NCI-H1105 treated with DMSO at 0.1 percent for 48 hours (cell line): ENCODE measurements at regions not wholly inside any gene's neighbourhood (a gene's known extent, or its start where the extent isn't known, plus 50 kb on each side); places are given as distances from the start of the nearest gene placed in this dataset.
"Not testable (repeated sequence)": the region's sequence is repeated elsewhere in the genome, so short reads cannot be mapped to it uniquely, and the experiment has no call there.

Experiments
- DNase-seq: peaks from one replicate; lab custom pipeline; 2025; lab: John Stamatoyannopoulos, UW

DNA sequence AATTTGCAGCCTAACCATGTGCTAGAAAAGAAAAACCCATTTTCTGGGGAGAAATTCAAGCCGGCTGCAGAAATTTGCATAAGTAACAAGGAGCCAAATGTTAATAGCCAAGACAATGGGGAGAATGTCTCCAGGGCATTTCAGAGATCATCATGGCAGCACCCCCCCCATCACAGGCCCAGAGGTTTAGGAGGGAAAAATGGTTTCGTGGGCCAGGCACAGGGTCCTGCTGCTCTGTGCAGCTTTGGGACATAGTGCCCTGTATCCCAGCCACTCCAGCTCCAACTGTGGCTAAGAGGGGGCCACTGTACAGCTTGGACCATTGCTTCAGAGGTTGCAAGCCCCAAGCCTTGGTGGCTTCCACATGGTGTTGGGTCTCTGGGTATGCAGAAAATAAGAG lies 620.0 kb downstream of the PSAT1 start:
- DNase-seq = not testable (repeated sequence)

DNA sequence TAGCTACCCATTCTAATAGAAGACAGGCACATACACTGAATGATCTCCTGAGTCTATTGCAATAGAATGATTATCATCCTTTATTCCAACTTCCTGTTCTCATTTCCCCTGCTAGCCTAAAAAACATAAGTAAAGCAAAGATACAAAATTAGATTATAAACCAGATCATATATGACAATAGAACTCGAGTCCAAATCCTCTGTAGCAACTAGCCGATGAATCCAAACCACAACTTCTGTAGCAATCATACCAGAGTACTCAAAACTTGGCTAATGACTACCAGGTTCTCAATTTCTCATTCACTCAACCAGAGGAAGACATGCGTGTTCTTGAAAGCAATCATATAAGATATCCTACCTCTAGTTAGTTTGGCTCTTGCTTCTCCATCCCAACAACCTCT lies 622.1 kb downstream of the PSAT1 start:
- DNase-seq = no peak

- no peak for DNase-seq
These were observed 622.8 kb downstream of the PSAT1 start for GRCh38 chr9:78919701-78920100.

- no peak for DNase-seq
These were observed 624.4 kb downstream of the PSAT1 start for GRCh38 chr9:78921341-78921740.

GRCh38 chr9:78923966-78924659 lies 627.2 kb downstream of the PSAT1 start:
- no peak for DNase-seq

DNA sequence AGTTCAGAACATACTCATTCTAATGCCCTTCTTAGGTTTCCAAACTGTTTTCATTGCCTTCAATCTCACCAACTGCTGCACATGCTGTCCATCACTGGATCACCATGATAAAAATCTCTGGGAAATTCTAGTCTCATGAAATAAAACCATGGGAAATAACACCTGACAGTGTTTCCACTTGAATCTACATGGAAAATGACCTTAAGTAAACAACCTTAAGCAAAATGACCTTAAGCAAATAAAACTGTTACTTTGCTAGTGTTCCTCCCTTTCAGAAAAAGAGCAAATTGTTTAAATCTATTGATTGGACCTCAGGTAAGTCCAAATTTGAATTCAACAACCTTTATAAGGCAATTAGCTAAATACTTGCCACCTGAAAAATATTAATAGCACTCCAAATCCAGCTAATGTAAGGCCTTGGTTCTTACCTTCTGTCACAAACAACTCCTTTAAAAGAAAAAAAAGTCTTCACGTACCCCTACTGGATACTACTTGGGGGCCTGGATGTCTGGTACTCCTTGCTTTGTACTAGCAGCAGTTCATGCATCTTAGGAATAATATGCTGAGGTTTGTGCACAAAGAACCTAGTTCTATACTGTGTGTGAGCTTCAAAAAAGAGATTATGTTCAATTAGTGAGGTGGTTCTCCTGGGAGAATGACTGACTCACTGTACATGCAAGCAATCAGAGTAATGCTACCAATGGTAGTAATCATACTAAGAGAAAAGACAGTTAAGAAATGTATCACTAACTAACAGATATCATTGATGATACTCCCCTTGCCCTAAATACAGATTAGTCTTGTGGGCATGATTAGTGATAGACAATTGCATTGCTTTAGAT lies 630.4 kb downstream of the PSAT1 start:
- no peak for DNase-seq

GRCh38 chr9:78928625-78929405 lies 631.9 kb downstream of the PSAT1 start:
- no peak for DNase-seq

GRCh38 chr9:78930281-78930680 lies 633.4 kb downstream of the PSAT1 start:
- no peak for DNase-seq

DNA sequence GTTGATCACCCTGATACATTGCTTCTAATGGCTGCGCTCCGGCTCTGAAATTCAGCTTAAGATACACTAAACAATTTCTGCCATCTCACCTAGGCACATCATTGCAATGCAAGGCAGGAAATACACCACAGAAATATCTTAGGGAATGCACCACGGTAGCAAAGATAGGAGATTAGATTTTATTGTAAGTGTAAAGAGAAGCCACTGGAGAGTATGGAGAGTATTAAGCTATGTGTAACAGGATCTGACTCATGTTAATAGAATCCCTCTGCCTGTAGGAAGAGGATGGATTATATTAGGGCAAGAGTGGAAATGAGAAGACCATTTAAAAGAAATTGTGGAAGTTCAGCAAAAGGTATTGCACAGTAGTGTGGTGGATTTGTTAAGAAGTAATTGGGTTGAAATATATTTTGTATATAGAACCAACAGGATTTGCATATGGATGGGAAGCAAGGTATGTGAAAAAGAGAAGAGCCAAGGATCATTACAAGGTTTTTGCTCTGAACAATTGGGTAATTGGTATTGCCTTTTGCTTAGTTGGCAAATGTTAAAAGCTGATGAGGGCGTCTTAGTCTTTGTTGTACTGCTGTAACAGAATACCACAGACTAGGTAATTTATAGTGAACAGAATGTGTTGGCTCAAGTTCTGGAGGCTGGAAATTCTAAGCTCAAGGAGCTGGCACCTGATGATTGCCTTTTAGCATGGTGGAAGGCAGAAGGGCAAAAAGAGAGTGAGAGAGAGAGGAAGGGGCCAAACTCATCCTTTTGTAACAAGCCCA lies 636.1 kb downstream of the PSAT1 start:
- DNase-seq = no peak

- no peak for DNase-seq
These were observed 636.9 kb upstream of the TLE4 start for GRCh38 chr9:78934880-78935279.

- DNase-seq = no peak
These were observed 632.9 kb upstream of the TLE4 start for GRCh38 chr9:78938821-78939220.

- DNase-seq = peak; percentile 100
These were observed 632.3 kb upstream of the TLE4 start for GRCh38 chr9:78939311-78940065.

DNA sequence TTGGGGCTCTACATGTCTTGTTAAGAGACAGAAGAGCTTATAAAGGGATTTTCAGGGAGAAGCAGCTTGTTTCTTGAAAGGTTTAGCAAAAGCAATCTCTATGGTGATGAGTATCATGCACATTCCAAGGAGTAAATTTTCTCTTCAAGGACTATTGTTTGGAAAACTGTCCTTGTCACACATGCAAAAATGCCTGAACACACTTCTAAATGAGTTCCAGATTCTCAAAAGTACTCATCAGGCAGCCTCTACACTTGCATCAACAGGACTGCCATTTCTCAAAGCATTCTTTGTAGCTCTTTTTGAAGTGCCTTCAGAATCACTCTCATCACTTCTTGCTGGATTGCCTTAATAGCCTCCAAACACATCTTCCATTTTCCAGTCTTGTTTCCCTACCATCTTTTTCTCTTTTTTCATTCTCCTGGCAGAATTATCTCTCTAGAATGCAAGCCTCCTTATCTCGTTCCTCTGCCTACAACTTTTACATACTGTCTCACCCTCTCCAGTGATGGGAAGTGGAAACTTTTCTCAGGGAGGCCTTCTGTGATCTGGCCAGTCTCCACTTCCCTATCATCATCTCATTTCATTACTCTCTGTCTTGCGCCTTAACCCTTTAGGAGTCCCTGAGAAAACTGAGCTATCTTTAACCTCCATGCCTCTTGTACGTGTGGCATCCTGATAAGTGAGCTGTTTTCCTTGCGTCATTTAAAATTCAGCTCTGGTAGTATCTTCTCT lies 631.5 kb upstream of the TLE4 start:
- no peak for DNase-seq

DNA sequence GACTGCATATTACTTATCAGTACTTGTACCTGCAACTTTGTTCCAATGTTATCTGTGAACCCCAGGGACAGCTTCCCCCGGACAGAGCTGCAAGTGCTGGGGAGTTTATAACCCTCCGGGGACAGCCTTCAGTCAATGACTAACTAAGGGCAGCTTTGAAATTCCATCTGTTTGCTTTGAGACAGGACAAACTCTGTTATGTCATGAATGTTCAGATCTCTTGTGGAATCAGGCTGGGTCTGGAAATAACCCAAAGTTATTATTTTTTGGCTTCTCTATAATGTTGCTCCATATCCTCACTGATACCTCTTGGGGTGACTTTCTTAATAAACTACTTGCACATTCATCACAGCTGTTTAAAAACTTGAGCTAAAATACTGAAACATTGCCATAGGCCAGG lies 617.5 kb upstream of the TLE4 start:
- DNase-seq = no peak

DNA sequence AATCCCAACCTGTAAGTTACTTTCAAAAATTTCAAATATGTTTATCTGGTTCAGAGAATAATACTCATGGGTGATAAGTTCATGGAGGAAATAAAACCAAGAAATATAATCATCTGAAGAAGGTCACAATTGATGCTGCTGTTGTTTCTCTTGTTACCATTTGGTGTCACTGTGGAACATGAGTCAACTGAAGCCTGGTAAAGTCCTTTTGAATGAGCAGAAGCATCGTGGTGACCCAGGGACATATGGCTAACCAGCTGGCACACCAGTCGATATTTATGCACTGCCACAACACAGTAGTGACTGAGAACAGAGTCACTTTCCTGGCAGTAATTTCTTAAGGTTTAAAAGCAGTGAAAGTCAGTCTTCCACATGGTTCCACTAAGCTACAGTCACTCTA lies 612.9 kb upstream of the TLE4 start:
- DNase-seq = no peak

GRCh38 chr9:78962156-78962555 lies 609.6 kb upstream of the TLE4 start:
- no peak for DNase-seq

DNA sequence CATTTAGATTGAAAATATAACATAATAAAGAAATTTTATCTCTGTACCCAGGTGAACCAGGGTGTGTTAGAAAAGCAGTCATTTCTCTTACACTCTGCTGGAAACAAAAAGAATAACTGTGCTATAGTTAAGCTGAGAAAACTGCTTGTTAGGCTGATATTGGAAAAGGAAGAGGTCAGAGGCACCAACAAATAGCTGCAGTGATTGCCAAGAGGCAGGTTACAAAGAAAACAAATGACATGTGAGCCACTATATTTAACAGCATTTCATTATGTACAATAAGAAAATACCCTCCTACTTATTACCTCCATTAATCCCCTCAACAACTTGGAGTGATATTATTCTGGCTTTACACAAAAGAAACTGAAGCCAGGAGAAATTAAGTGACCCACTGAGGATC lies 607.9 kb upstream of the TLE4 start:
- no peak for DNase-seq

- no peak for DNase-seq
These were observed 604.1 kb upstream of the TLE4 start for GRCh38 chr9:78967596-78968217.

- DNase-seq = no peak
These were observed 601.4 kb upstream of the TLE4 start for GRCh38 chr9:78970375-78970774.

- DNase-seq = peak; percentile 82
These were observed 600.2 kb upstream of the TLE4 start for GRCh38 chr9:78971540-78971939.
